ENCODE measurements at regions not wholly inside any gene's neighbourhood (a gene's known extent, or its start where the extent isn't known, plus 50 kb on each side); places are given as distances from the start of the nearest gene placed in this dataset.

GRCh38 chr3:167895684-167896083 is 160.2 kb downstream of the SERPINI1 start:
- TF ChIP-seq CTCF (IDR thresholded peaks at IDR 0.05) (no peak), ZFX (IDR thresholded peaks at IDR 0.05; ENCODE audit: borderline replicate concordance) (no peak)
